ENCODE measurements at regions not wholly inside any gene's neighbourhood (a gene's known extent, or its start where the extent isn't known, plus 50 kb on each side); places are given as distances from the start of the nearest gene placed in this dataset.
"Not testable (repeated sequence)": the region's sequence is repeated elsewhere in the genome, so short reads cannot be mapped to it uniquely, and the experiment has no call there.

DNA sequence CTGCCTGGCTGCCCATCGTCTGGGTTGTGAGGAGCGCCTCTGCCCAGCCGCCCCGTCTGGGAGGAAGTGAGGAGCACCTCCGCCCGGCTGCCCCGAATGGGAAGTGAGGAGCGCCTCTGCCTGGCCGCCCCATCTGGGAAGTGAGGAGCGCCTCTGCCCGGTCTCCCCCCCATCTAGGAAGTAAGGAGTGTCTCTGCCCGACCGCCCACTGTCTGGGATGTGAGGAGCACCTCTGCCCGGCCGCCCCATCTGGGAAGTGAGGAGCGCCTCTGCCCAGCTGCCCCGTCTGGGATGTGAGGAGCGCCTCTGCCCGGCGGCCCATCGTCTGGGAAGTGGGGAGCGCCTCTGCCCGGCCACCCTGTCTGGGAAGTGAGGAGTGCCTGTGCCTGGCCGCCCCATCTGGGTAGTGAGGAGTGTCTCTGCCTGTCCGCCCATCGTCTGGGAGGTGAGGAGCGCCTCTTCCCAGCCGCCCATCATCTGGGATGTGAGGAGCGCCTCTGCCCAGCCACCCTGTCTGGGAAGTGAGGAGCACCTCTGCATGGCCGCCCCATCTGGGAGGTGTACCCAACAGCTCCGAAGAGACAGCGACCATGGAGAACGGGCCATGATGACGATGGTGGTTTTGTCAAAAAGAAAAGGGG is 98.0 kb upstream of the VSTM2A start:
- TF ChIP-seq EZH2phosphoT487 (IDR thresholded peaks at IDR 0.05; ENCODE audit: insufficient read depth, low read depth); EZH2 (IDR thresholded peaks at IDR 0.05; ENCODE audit: insufficient read depth, poor library complexity, severe bottlenecking): not testable (repeated sequence)
